ENCODE measurements at regions not wholly inside any gene's neighbourhood (a gene's known extent, or its start where the extent isn't known, plus 50 kb on each side); places are given as distances from the start of the nearest gene placed in this dataset.
A peak's percentile ranks its signal among the peaks of the same experiment; 100 is the strongest.
"Not testable (repeated sequence)": the region's sequence is repeated elsewhere in the genome, so short reads cannot be mapped to it uniquely, and the experiment has no call there.

DNA sequence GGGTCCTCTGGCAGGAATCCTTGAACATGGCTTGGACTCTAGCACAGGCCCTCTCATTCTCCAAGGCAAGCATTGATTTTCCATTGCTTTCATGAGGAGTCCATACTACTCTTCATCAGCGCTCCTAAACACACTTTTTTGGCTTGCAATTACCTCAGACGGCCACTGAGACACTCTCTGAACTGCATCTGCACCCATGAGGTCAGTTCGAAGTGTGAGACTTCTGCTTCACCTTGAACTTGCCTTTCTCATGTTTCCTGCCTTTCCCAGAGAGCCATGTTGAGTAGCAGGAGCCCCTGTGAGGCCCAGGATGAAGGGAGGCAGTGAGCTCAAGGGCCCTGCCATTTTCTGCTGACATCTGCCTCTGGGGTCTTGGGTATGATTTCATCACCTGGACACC lies 279.2 kb upstream of the ZNF337 start:
- DNase-seq; H3K9me3 ChIP-seq; intact Hi-C loops (cut with micrococcal nuclease; ENCODE audit: unreplicated experiment); BruUV-seq (replicated peaks); H3K4me3 ChIP-seq (ENCODE audit: low read depth, low read length); H3K4me1 ChIP-seq; H3K36me3 ChIP-seq (ENCODE audit: control insufficient read depth, insufficient read depth, low read length); POLR2A ChIA-PET; H3K9me3 Mint-ChIP-seq (ENCODE audit: unreplicated experiment); H3K36me3 Mint-ChIP-seq (ENCODE audit: insufficient read depth, unreplicated experiment); H3K4me1 Mint-ChIP-seq (ENCODE audit: low read depth, unreplicated experiment); CTCF ChIA-PET; H3K27me3 Mint-ChIP-seq (ENCODE audit: insufficient read depth, unreplicated experiment); H3K27ac Mint-ChIP-seq (ENCODE audit: unreplicated experiment); H3K27me3 ChIP-seq (replicated peaks; ENCODE audit: control insufficient read depth, insufficient read depth, low read length); H3K4me3 Mint-ChIP-seq (ENCODE audit: unreplicated experiment): not testable (repeated sequence)

DNA sequence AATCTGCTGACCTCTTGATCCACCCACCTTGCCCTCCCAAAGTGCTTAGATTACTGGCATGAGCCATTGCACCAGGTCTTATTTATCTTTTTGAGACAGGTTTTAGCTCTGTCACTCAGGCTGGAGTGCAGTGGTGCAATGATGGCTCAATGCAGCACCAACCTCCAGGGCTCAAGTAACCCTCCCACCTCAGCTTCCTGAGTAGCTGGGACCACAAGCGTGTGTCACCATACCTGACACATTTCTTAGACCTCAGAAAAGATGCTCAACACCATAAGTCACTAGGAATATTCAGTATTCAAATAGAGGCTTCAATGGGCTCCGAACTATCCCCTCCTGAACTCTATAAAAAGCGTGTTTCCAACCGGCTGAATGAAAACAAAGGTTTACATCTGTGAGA lies 268.6 kb upstream of the ZNF337 start:
- H3K27ac Mint-ChIP-seq (ENCODE audit: unreplicated experiment); H3K4me3 ChIP-seq (ENCODE audit: low read depth, low read length); POLR2A ChIA-PET; H3K36me3 ChIP-seq (ENCODE audit: control insufficient read depth, insufficient read depth, low read length); H3K36me3 Mint-ChIP-seq (ENCODE audit: insufficient read depth, unreplicated experiment); H3K4me1 Mint-ChIP-seq (ENCODE audit: low read depth, unreplicated experiment); intact Hi-C loops (cut with micrococcal nuclease; ENCODE audit: unreplicated experiment); H3K27me3 ChIP-seq (replicated peaks; ENCODE audit: control insufficient read depth, insufficient read depth, low read length); H3K4me1 ChIP-seq; BruUV-seq (replicated peaks); DNase-seq; H3K9me3 ChIP-seq; H3K4me3 Mint-ChIP-seq (ENCODE audit: unreplicated experiment); H3K27me3 Mint-ChIP-seq (ENCODE audit: insufficient read depth, unreplicated experiment); CTCF ChIA-PET; H3K9me3 Mint-ChIP-seq (ENCODE audit: unreplicated experiment): not testable (repeated sequence)

DNA sequence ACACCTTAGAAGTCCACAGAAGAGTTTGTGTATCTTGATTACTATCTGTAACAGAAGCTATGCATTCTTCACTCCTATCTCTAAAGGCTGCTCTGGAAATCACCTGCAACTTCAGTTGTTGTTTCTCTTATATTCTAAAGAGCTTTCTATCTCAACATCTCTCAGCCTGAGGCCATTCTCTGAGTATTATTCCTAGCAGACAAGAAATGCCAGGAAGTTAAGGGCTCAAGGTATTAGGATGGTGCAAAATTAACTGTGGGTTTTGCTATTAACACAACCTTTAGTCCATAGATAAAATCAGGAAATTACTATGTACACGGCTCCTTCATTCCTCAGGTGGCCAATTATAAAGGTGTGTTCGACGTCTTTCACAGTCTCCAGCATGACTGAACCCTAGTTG lies 257.2 kb upstream of the ZNF337 start:
- POLR2A ChIA-PET; H3K9me3 Mint-ChIP-seq (ENCODE audit: unreplicated experiment); BruUV-seq (replicated peaks); CTCF ChIA-PET; H3K27me3 ChIP-seq (replicated peaks; ENCODE audit: control insufficient read depth, insufficient read depth, low read length); H3K4me3 ChIP-seq (ENCODE audit: low read depth, low read length); H3K36me3 ChIP-seq (ENCODE audit: control insufficient read depth, insufficient read depth, low read length); H3K36me3 Mint-ChIP-seq (ENCODE audit: insufficient read depth, unreplicated experiment); H3K9me3 ChIP-seq; H3K27me3 Mint-ChIP-seq (ENCODE audit: insufficient read depth, unreplicated experiment): not testable (repeated sequence)
- H3K4me1 ChIP-seq = peaks cover 42% of the 10 kb centered on the region
- peaks cover 22% of the 10 kb centered on the region for H3K4me1 Mint-ChIP-seq (ENCODE audit: low read depth, unreplicated experiment)
- intact Hi-C loops (cut with micrococcal nuclease; ENCODE audit: unreplicated experiment) = loop anchor here (1.0 to 10.0 kb wide), 2 partner anchors 91 to 259 kb away; partner anchors contain the start of gene ZNF337
- DNase-seq = peak; percentile 71 to 72
- peak overlapping the region; percentile 59 for H3K4me3 Mint-ChIP-seq (ENCODE audit: unreplicated experiment)
- H3K27ac Mint-ChIP-seq (ENCODE audit: unreplicated experiment) = peak overlapping the region; percentile 81

DNA sequence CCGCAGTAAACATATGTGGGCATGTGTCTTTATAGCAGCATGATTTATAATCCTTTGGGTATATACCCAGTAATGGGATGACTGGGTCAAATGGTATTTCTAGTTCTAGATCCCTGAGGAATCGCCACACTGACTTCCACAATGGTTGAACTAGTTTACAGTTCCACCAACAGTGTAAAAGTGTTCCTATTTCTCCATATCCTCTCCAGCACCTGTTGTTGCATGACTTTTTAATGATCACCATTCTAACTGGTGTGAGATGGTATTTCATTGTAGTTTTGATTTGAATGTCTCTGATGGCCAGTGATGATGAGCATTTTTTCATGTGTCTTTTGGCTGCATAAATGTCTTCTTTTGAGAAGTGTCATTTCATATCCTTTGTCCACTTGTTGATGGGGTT lies 238.6 kb upstream of the ZNF337 start:
- H3K36me3 ChIP-seq (ENCODE audit: control insufficient read depth, insufficient read depth, low read length); H3K4me3 Mint-ChIP-seq (ENCODE audit: unreplicated experiment); BruUV-seq (replicated peaks); POLR2A ChIA-PET; H3K4me1 Mint-ChIP-seq (ENCODE audit: low read depth, unreplicated experiment); H3K36me3 Mint-ChIP-seq (ENCODE audit: insufficient read depth, unreplicated experiment); H3K27me3 Mint-ChIP-seq (ENCODE audit: insufficient read depth, unreplicated experiment); H3K9me3 Mint-ChIP-seq (ENCODE audit: unreplicated experiment); H3K4me1 ChIP-seq; DNase-seq; H3K27ac Mint-ChIP-seq (ENCODE audit: unreplicated experiment); H3K9me3 ChIP-seq; H3K27me3 ChIP-seq (replicated peaks; ENCODE audit: control insufficient read depth, insufficient read depth, low read length); H3K4me3 ChIP-seq (ENCODE audit: low read depth, low read length); intact Hi-C loops (cut with micrococcal nuclease; ENCODE audit: unreplicated experiment); CTCF ChIA-PET: not testable (repeated sequence)

DNA sequence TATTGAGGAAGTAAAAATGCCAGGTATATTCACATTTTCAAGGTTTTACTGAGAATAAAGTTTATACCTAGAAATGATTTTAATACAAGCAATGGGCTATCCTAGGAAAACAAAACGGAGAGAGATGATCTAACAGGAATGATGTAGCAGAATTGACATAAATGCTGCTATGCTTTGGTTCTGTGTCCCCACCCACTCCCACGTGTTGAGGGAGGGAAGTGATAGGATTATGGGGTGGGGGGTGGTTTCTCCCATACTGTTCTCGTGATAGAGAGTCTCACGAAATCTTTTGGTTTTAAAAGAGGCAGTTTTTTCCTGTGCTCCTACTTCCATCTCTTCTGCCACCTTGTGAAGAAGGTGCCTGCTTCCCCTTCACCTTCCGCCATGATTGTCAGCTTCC lies 236.2 kb upstream of the ZNF337 start:
- H3K27me3 ChIP-seq (replicated peaks; ENCODE audit: control insufficient read depth, insufficient read depth, low read length); H3K4me1 ChIP-seq; H3K4me3 Mint-ChIP-seq (ENCODE audit: unreplicated experiment); H3K9me3 Mint-ChIP-seq (ENCODE audit: unreplicated experiment); DNase-seq; H3K4me3 ChIP-seq (ENCODE audit: low read depth, low read length); H3K36me3 Mint-ChIP-seq (ENCODE audit: insufficient read depth, unreplicated experiment); H3K27me3 Mint-ChIP-seq (ENCODE audit: insufficient read depth, unreplicated experiment); BruUV-seq (replicated peaks); H3K4me1 Mint-ChIP-seq (ENCODE audit: low read depth, unreplicated experiment); H3K27ac Mint-ChIP-seq (ENCODE audit: unreplicated experiment); H3K36me3 ChIP-seq (ENCODE audit: control insufficient read depth, insufficient read depth, low read length); intact Hi-C loops (cut with micrococcal nuclease; ENCODE audit: unreplicated experiment); CTCF ChIA-PET; POLR2A ChIA-PET; H3K9me3 ChIP-seq: not testable (repeated sequence)

DNA sequence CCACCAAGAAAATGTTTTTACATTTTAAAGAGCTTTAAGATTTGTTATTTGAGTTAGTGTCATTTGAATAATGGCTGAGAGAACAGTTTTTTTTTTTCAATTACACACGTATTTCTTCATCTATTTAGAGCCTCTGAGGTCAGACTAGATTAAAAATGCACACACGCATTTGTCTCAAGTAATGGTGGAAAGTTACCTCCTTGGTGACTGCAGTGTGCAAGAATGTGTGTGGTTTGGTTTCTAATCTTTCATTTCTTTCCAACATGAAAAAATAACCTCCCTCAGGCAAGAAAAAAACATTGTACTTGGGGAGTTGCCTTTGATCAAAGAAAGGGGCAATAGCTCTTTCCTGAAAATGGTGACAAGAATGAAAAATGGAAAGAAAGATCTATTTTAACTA lies 235.5 kb upstream of the ZNF337 start:
- H3K4me1 ChIP-seq; H3K4me1 Mint-ChIP-seq (ENCODE audit: low read depth, unreplicated experiment); H3K27me3 ChIP-seq (replicated peaks; ENCODE audit: control insufficient read depth, insufficient read depth, low read length); H3K9me3 Mint-ChIP-seq (ENCODE audit: unreplicated experiment); CTCF ChIA-PET; H3K4me3 Mint-ChIP-seq (ENCODE audit: unreplicated experiment); BruUV-seq (replicated peaks); H3K27ac Mint-ChIP-seq (ENCODE audit: unreplicated experiment); POLR2A ChIA-PET; H3K9me3 ChIP-seq; H3K36me3 Mint-ChIP-seq (ENCODE audit: insufficient read depth, unreplicated experiment); H3K36me3 ChIP-seq (ENCODE audit: control insufficient read depth, insufficient read depth, low read length); DNase-seq; H3K4me3 ChIP-seq (ENCODE audit: low read depth, low read length); H3K27me3 Mint-ChIP-seq (ENCODE audit: insufficient read depth, unreplicated experiment); intact Hi-C loops (cut with micrococcal nuclease; ENCODE audit: unreplicated experiment): not testable (repeated sequence)

DNA sequence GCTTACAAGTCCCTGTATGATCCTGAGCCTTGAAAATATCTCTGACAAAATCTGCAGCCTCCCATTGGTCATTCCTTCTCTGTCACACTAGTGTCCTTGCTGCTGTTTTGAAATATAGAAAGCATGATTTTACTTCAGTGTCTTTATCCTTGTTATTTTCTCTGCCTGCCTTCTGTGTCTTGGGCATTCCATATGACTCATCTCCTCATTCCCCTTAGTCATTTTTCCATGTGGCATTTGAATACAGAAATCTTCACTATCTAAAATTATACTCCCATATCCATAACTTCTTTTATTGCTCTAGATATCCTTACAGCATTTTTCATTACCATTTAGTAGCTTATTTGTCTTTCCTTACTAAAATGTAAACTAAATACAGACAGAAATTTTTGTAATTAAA lies 205.7 kb upstream of the ZNF337 start:
- BruUV-seq (replicated peaks); H3K36me3 Mint-ChIP-seq (ENCODE audit: insufficient read depth, unreplicated experiment); H3K4me1 ChIP-seq; DNase-seq; H3K4me3 ChIP-seq (ENCODE audit: low read depth, low read length); H3K27me3 Mint-ChIP-seq (ENCODE audit: insufficient read depth, unreplicated experiment); H3K27me3 ChIP-seq (replicated peaks; ENCODE audit: control insufficient read depth, insufficient read depth, low read length); H3K4me3 Mint-ChIP-seq (ENCODE audit: unreplicated experiment); H3K27ac Mint-ChIP-seq (ENCODE audit: unreplicated experiment); H3K9me3 Mint-ChIP-seq (ENCODE audit: unreplicated experiment); CTCF ChIA-PET; H3K36me3 ChIP-seq (ENCODE audit: control insufficient read depth, insufficient read depth, low read length); POLR2A ChIA-PET; H3K9me3 ChIP-seq; intact Hi-C loops (cut with micrococcal nuclease; ENCODE audit: unreplicated experiment): not testable (repeated sequence)
- peaks cover 11% of the 10 kb centered on the region for H3K4me1 Mint-ChIP-seq (ENCODE audit: low read depth, unreplicated experiment)
